GM12878 (cell line): ENCODE measurements at regions not wholly inside any gene's neighbourhood (a gene's known extent, or its start where the extent isn't known, plus 50 kb on each side); places are given as distances from the start of the nearest gene placed in this dataset.

ENCODE experiments used
- ATAC-seq: fragments of 200-7000 bp; cut with Tn5 transposase; 3 replicates; pipeline ENCODE4 v1.9.1; 2020; ENCODE audit warnings: mild to moderate bottlenecking, moderate library complexity
- BruUV-seq: library from RNA; stranded (reverse); fragments of 400-500 nt; replicated peaks from 2 replicates; lab custom pipeline; 2021; lab: Mats Ljungman, UMichigan
- CTCF ChIA-PET: fragments of 300-600 bp; sonication (Branson Sonifier 250); formaldehyde crosslinking; extraction: SDS; loops from one replicate; lab custom pipeline; 2021; ENCODE audit warnings: inconsistent platforms; lab: Yijun Ruan, JAX
- POLR2A ChIA-PET: fragments of 350-600 bp; formaldehyde crosslinking; extraction: SDS; loops from one replicate; lab custom pipeline; 2021; ENCODE audit warnings: inconsistent platforms; lab: Charles Lee
- RAD21 ChIA-PET: fragments of 300-600 bp; sonication (Branson Sonifier 250); formaldehyde crosslinking; loops from one replicate; lab custom pipeline; 2023; ENCODE audit warnings: antibody characterized with exemption; ENCODE audit not compliant: unreplicated experiment; lab: Charles Lee
- SMC1A ChIA-PET: fragments of 300-600 bp; sonication (Branson Sonifier 250); formaldehyde crosslinking; loops from one replicate; lab custom pipeline; 2023; ENCODE audit not compliant: unreplicated experiment, uncharacterized antibody; lab: Charles Lee
- DNase-seq: peaks from one replicate; pipeline ENCODE4 v3.0.0-alpha.2; 2011; ENCODE audit warnings: low read depth, low spot score
- FAIRE-seq: peaks from 3 replicates; lab custom pipeline; 2011; peaks lifted over from hg19 to GRCh38; lab: Jason Lieb, UNC
- H2AFZ ChIP-seq: 2 replicates; pipeline ENCODE4 v1.6.0; 2011; ENCODE audit warnings: low read depth, low read length, control low read depth; ENCODE audit not compliant: control insufficient read depth
- H3K27ac ChIP-seq: 2 replicates; pipeline ENCODE4 v1.5.1; 2011; ENCODE audit warnings: control low read depth; ENCODE audit not compliant: control insufficient read depth, insufficient read depth
- H3K27me3 ChIP-seq, 2 experiments: replicated peaks in 1 of 2; 2 replicates each; pipeline versions ENCODE4 v1.6.0 to v1.6.1; 2011; ENCODE audit warnings: low read length in 1 of 2; ENCODE audit not compliant: control insufficient read depth in 2 of 2, insufficient read depth in 2 of 2
- H3K36me3 ChIP-seq, 2 experiments: 2 replicates each; pipeline ENCODE4 v1.5.1; 2011; ENCODE audit warnings: low read length in 1 of 2; ENCODE audit not compliant: control insufficient read depth in 2 of 2, insufficient read depth in 2 of 2
- H3K4me1 ChIP-seq: 2 replicates; pipeline ENCODE4 v1.6.1; 2011; ENCODE audit warnings: mild to moderate bottlenecking, low read length, moderate library complexity, mixed read lengths; ENCODE audit not compliant: control insufficient read depth, insufficient read depth
- H3K4me2 ChIP-seq: 2 replicates; pipeline ENCODE4 v1.6.0; 2011; ENCODE audit warnings: control low read depth; ENCODE audit not compliant: control insufficient read depth, insufficient read depth
- H3K4me3 ChIP-seq: fragments of 200-600 bp; sonication (generic); 2 replicates; pipeline ENCODE4 v1.5.1; 2016
- H3K79me2 ChIP-seq: 2 replicates; pipeline ENCODE4 v1.6.0; 2011; ENCODE audit warnings: low read length; ENCODE audit not compliant: control insufficient read depth, insufficient read depth
- H3K9ac ChIP-seq: 2 replicates; pipeline ENCODE4 v1.8.0; 2011; ENCODE audit warnings: low read length, control low read depth, mixed read lengths; ENCODE audit not compliant: control insufficient read depth, insufficient read depth
- H3K9me3 ChIP-seq: replicated peaks from 3 replicates; pipeline ENCODE4 v1.5.1; 2011; ENCODE audit warnings: mild to moderate bottlenecking, low read length; ENCODE audit not compliant: control insufficient read depth, insufficient read depth
- H4K20me1 ChIP-seq: 2 replicates; pipeline ENCODE4 v1.6.0; 2011; ENCODE audit not compliant: control insufficient read depth, insufficient read depth
- ETV6 ChIP-seq, 2 experiments: fragments of 450-650 bp in 1 of 2; IDR thresholded peaks in 1 of 2; conservative IDR thresholded peaks in 1 of 2; 2 replicates each; pipeline ENCODE4 v1.6.1; 2014; ENCODE audit warnings: antibody characterized with exemption in 1 of 2, borderline replicate concordance in 1 of 2, low read depth in 1 of 2, mild to moderate bottlenecking in 1 of 2, moderate library complexity in 1 of 2
- FOXK2 ChIP-seq: fragments of 450-650 bp; IDR thresholded peaks from 2 replicates; pipeline ENCODE4 v1.6.1; 2017; ENCODE audit warnings: mild to moderate bottlenecking, moderate library complexity
- MTA2 ChIP-seq: fragments of 450-650 bp; IDR thresholded peaks from 2 replicates; pipeline ENCODE4 v1.6.1; 2016; ENCODE audit warnings: low read depth, mild to moderate bottlenecking, moderate library complexity
- MYC ChIP-seq: IDR thresholded peaks from 2 replicates; pipeline ENCODE4 v1.6.1; 2011; ENCODE audit warnings: mild to moderate bottlenecking, low read length, moderate library complexity, inconsistent platforms; ENCODE audit not compliant: insufficient read depth, insufficient replicate concordance, insufficient read length, severe bottlenecking
- SREBF2 ChIP-seq: IDR thresholded peaks from 2 replicates; pipeline ENCODE4 v1.6.1; 2012; ENCODE audit warnings: mild to moderate bottlenecking, low read length
- TAF1 ChIP-seq: IDR thresholded peaks from 2 replicates; pipeline ENCODE4 v1.6.1; 2011; ENCODE audit warnings: mild to moderate bottlenecking, low read depth, low read length, borderline replicate concordance
- YBX1 ChIP-seq: fragments of 450-650 bp; IDR thresholded peaks from 2 replicates; pipeline ENCODE4 v1.6.1; 2016; ENCODE audit warnings: antibody characterized with exemption
- ZNF207 ChIP-seq: fragments of 450-650 bp; IDR thresholded peaks from 2 replicates; pipeline ENCODE4 v1.6.1; 2014; ENCODE audit warnings: antibody characterized with exemption, mild to moderate bottlenecking, borderline replicate concordance
- ZNF592 ChIP-seq: fragments of 450-650 bp; IDR thresholded peaks from 2 replicates; pipeline ENCODE4 v1.6.1; 2017; ENCODE audit warnings: mild to moderate bottlenecking, moderate library complexity
- WGBS: methylation state at CpG from one replicate; pipeline ENCODE4 v1.1.6; 2016; ENCODE audit warnings: low lambda C conversion rate; ENCODE audit not compliant: insufficient replicate concordance, insufficient coverage; ENCODE audit errors: missing lambda C conversion rate; 5-methylcytosine and 5-hydroxymethylcytosine counted together
- in situ Hi-C: fragments of 300-500 bp; cut with MboI; formaldehyde crosslinking; loops from 9 replicates; pipeline ENCODE4 v1.14.3; 2018; ENCODE audit warnings: mixed read lengths
- intact Hi-C: fragments of 100-400 bp; cut with micrococcal nuclease; formaldehyde crosslinking; loops from one replicate; pipeline ENCODE4 v1.14.2; 2022; ENCODE audit not compliant: unreplicated experiment
- TF ChIP-seq, protein P1 (sequence below): fragments of 450-650 bp; IDR thresholded peaks from 2 replicates; pipeline ENCODE4 v1.6.1; 2016; ENCODE audit warnings: mild to moderate bottlenecking
- TF ChIP-seq, protein P2 (sequence below): fragments of 450-650 bp; IDR thresholded peaks from 2 replicates; pipeline ENCODE4 v1.6.1; 2017; ENCODE audit warnings: mild to moderate bottlenecking

DNA sequence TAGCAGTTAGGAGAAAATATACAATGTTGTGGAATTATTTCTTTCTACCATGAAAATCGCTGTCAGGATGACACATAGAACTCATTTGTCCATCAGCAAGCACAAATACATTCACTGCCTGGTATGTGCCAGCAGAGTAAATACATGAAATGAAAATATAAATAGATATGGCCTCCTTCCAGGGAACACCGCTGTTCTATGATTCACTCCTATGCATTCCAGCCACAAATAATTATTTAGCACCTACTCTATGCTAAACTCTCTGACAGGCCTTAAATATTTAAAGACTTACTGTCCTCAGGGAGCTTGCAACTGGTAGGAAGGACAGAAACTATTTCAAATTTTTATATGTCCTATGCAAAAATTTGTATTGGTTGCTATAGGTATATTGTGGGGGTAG is 975.0 kb upstream of the NCAM2 start:
- no peak for DNase-seq
- no peak for FAIRE-seq
- in situ Hi-C loops = no loop called here
- ATAC-seq = no peak
- H3K4me1 ChIP-seq = no peaks in the 10 kb centered on the region
- no peak overlapping the region for H3K4me3 ChIP-seq
- H3K9ac ChIP-seq = no peak overlapping the region
- TF ChIP-seq FOXK2 (no peak), YBX1 (no peak), ZNF592 (no peak), SREBF2 (no peak), ETV6 (conservative IDR thresholded peaks at IDR 0.05 in 1 of 2, IDR thresholded peaks at IDR 0.05 in 1 of 2; ENCODE audit: borderline replicate concordance in 1 of 2, low read depth in 1 of 2) (no peak), ZNF207 (no peak), MYC (no peak), MTA2 (no peak), TAF1 (no peak)
- TF ChIP-seq, protein P1, sequence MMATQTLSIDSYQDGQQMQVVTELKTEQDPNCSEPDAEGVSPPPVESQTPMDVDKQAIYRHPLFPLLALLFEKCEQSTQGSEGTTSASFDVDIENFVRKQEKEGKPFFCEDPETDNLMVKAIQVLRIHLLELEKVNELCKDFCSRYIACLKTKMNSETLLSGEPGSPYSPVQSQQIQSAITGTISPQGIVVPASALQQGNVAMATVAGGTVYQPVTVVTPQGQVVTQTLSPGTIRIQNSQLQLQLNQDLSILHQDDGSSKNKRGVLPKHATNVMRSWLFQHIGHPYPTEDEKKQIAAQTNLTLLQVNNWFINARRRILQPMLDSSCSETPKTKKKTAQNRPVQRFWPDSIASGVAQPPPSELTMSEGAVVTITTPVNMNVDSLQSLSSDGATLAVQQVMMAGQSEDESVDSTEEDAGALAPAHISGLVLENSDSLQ = no peak
- TF ChIP-seq, protein P2, sequence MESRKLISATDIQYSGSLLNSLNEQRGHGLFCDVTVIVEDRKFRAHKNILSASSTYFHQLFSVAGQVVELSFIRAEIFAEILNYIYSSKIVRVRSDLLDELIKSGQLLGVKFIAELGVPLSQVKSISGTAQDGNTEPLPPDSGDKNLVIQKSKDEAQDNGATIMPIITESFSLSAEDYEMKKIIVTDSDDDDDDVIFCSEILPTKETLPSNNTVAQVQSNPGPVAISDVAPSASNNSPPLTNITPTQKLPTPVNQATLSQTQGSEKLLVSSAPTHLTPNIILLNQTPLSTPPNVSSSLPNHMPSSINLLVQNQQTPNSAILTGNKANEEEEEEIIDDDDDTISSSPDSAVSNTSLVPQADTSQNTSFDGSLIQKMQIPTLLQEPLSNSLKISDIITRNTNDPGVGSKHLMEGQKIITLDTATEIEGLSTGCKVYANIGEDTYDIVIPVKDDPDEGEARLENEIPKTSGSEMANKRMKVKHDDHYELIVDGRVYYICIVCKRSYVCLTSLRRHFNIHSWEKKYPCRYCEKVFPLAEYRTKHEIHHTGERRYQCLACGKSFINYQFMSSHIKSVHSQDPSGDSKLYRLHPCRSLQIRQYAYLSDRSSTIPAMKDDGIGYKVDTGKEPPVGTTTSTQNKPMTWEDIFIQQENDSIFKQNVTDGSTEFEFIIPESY = no peak
- TF ChIP-seq, all 136 proteins: peak for 0
- H3K27ac ChIP-seq = no peak overlapping the region
- no peaks in the 10 kb centered on the region for H3K9me3 ChIP-seq
- no peaks in the 10 kb centered on the region for H3K27me3 ChIP-seq
- SMC1A ChIA-PET = no interaction called here
- RAD21 ChIA-PET = no interaction called here
- BruUV-seq = no TSS peak
- no peaks in the 10 kb centered on the region for H3K79me2 ChIP-seq
- H3K4me2 ChIP-seq = no peak overlapping the region
- intact Hi-C loops = no loop called here
- POLR2A ChIA-PET = no interaction called here
- H4K20me1 ChIP-seq = no peaks in the 10 kb centered on the region
- no peak overlapping the region for H2AFZ ChIP-seq
- no peaks in the 10 kb centered on the region for H3K36me3 ChIP-seq
- WGBS = 5% methylated on average over 2 of the region's 2 CpGs
- CTCF ChIA-PET = no interaction called here
